GM12878 (cell line): ENCODE measurements at regions not wholly inside any gene's neighbourhood (a gene's known extent, or its start where the extent isn't known, plus 50 kb on each side); places are given as distances from the start of the nearest gene placed in this dataset.

Source experiments
- ATAC-seq: fragments of 200-7000 bp; cut with Tn5 transposase; 3 replicates; pipeline ENCODE4 v1.9.1; 2020; ENCODE audit warnings: mild to moderate bottlenecking, moderate library complexity
- BruUV-seq: library from RNA; stranded (reverse); fragments of 400-500 nt; replicated peaks from 2 replicates; lab custom pipeline; 2021; lab: Mats Ljungman, UMichigan
- CTCF ChIA-PET: fragments of 300-600 bp; sonication (Branson Sonifier 250); formaldehyde crosslinking; extraction: SDS; loops from one replicate; lab custom pipeline; 2021; ENCODE audit warnings: inconsistent platforms; lab: Yijun Ruan, JAX
- POLR2A ChIA-PET: fragments of 350-600 bp; formaldehyde crosslinking; extraction: SDS; loops from one replicate; lab custom pipeline; 2021; ENCODE audit warnings: inconsistent platforms; lab: Charles Lee
- RAD21 ChIA-PET: fragments of 300-600 bp; sonication (Branson Sonifier 250); formaldehyde crosslinking; loops from one replicate; lab custom pipeline; 2023; ENCODE audit warnings: antibody characterized with exemption; ENCODE audit not compliant: unreplicated experiment; lab: Charles Lee
- SMC1A ChIA-PET: fragments of 300-600 bp; sonication (Branson Sonifier 250); formaldehyde crosslinking; loops from one replicate; lab custom pipeline; 2023; ENCODE audit not compliant: unreplicated experiment, uncharacterized antibody; lab: Charles Lee
- DNase-seq: peaks from one replicate; pipeline ENCODE4 v3.0.0-alpha.2; 2011; ENCODE audit warnings: low read depth, low spot score
- FAIRE-seq: peaks from 3 replicates; lab custom pipeline; 2011; peaks lifted over from hg19 to GRCh38; lab: Jason Lieb, UNC
- H2AFZ ChIP-seq: 2 replicates; pipeline ENCODE4 v1.6.0; 2011; ENCODE audit warnings: low read depth, low read length, control low read depth; ENCODE audit not compliant: control insufficient read depth
- H3K27ac ChIP-seq: 2 replicates; pipeline ENCODE4 v1.5.1; 2011; ENCODE audit warnings: control low read depth; ENCODE audit not compliant: control insufficient read depth, insufficient read depth
- H3K27me3 ChIP-seq, 2 experiments: replicated peaks in 1 of 2; 2 replicates each; pipeline versions ENCODE4 v1.6.0 to v1.6.1; 2011; ENCODE audit warnings: low read length in 1 of 2; ENCODE audit not compliant: control insufficient read depth in 2 of 2, insufficient read depth in 2 of 2
- H3K36me3 ChIP-seq, 2 experiments: 2 replicates each; pipeline ENCODE4 v1.5.1; 2011; ENCODE audit warnings: low read length in 1 of 2; ENCODE audit not compliant: control insufficient read depth in 2 of 2, insufficient read depth in 2 of 2
- H3K4me1 ChIP-seq: 2 replicates; pipeline ENCODE4 v1.6.1; 2011; ENCODE audit warnings: mild to moderate bottlenecking, low read length, moderate library complexity, mixed read lengths; ENCODE audit not compliant: control insufficient read depth, insufficient read depth
- H3K4me2 ChIP-seq: 2 replicates; pipeline ENCODE4 v1.6.0; 2011; ENCODE audit warnings: control low read depth; ENCODE audit not compliant: control insufficient read depth, insufficient read depth
- H3K4me3 ChIP-seq: fragments of 200-600 bp; sonication (generic); 2 replicates; pipeline ENCODE4 v1.5.1; 2016
- H3K79me2 ChIP-seq: 2 replicates; pipeline ENCODE4 v1.6.0; 2011; ENCODE audit warnings: low read length; ENCODE audit not compliant: control insufficient read depth, insufficient read depth
- H3K9ac ChIP-seq: 2 replicates; pipeline ENCODE4 v1.8.0; 2011; ENCODE audit warnings: low read length, control low read depth, mixed read lengths; ENCODE audit not compliant: control insufficient read depth, insufficient read depth
- H3K9me3 ChIP-seq: replicated peaks from 3 replicates; pipeline ENCODE4 v1.5.1; 2011; ENCODE audit warnings: mild to moderate bottlenecking, low read length; ENCODE audit not compliant: control insufficient read depth, insufficient read depth
- H4K20me1 ChIP-seq: 2 replicates; pipeline ENCODE4 v1.6.0; 2011; ENCODE audit not compliant: control insufficient read depth, insufficient read depth
- ASH2L ChIP-seq: fragments of 300-600, 200-600 bp; sonication (generic); IDR thresholded peaks from 2 replicates; pipeline ENCODE4 v1.6.1; 2017; ENCODE audit warnings: low read depth, mild to moderate bottlenecking, borderline replicate concordance
- BCL3 ChIP-seq: IDR thresholded peaks from 2 replicates; pipeline ENCODE4 v1.6.1; 2011; ENCODE audit warnings: borderline replicate concordance, low read depth, mild to moderate bottlenecking, moderate library complexity, low read length; ENCODE audit not compliant: insufficient read depth, poor library complexity, severe bottlenecking
- CTCF ChIP-seq, 3 experiments: IDR thresholded peaks in 2 of 3; conservative IDR thresholded peaks in 1 of 3; 2 replicates each; pipeline ENCODE4 v1.5.1; 2011; ENCODE audit warnings: low read depth in 3 of 3, low read length in 3 of 3, mild to moderate bottlenecking in 3 of 3, control low read depth in 2 of 3, moderate library complexity in 2 of 3, inconsistent platforms in 1 of 3, mixed read lengths in 1 of 3; ENCODE audit not compliant: control insufficient read depth in 2 of 3, insufficient read depth in 1 of 3; ENCODE audit errors: extremely low read depth in 1 of 3
- E2F8 ChIP-seq: fragments of 450-650 bp; IDR thresholded peaks from 2 replicates; pipeline ENCODE4 v1.6.1; 2018; ENCODE audit warnings: mild to moderate bottlenecking, low read depth, moderate library complexity; ENCODE audit not compliant: partially characterized antibody
- EED ChIP-seq: sonication (generic); IDR thresholded peaks from 2 replicates; pipeline ENCODE4 v1.6.1; 2016; ENCODE audit warnings: antibody characterized with exemption, low read depth
- ESRRA ChIP-seq: IDR thresholded peaks from 2 replicates; pipeline ENCODE4 v1.6.1; 2012; ENCODE audit warnings: mild to moderate bottlenecking, low read length, improper control_type of control experiment
- KDM1A ChIP-seq: fragments of 200-600 bp; sonication (generic); IDR thresholded peaks from 2 replicates; pipeline ENCODE4 v1.6.1; 2016; ENCODE audit warnings: borderline replicate concordance
- NR2C1 ChIP-seq: fragments of 450-650 bp; IDR thresholded peaks from 2 replicates; pipeline ENCODE4 v1.6.1; 2017; ENCODE audit warnings: antibody characterized with exemption, mild to moderate bottlenecking, moderate library complexity
- NR2C2 ChIP-seq: IDR thresholded peaks from 2 replicates; pipeline ENCODE4 v1.6.1; 2011; ENCODE audit warnings: borderline replicate concordance, low read depth; ENCODE audit not compliant: control insufficient read depth, insufficient read length
- POU2F2 ChIP-seq: IDR thresholded peaks from 3 replicates; pipeline ENCODE4 v1.6.1; 2011; ENCODE audit warnings: low read depth, mild to moderate bottlenecking, low read length, borderline replicate concordance
- SMC3 ChIP-seq: IDR thresholded peaks from 2 replicates; pipeline ENCODE4 v1.6.1; 2011; ENCODE audit warnings: low read length, improper control_type of control experiment, borderline replicate concordance
- SP1 ChIP-seq: IDR thresholded peaks from one replicate; pipeline ENCODE4 v1.6.1; 2011; ENCODE audit warnings: low read depth, low read length
- TCF3 ChIP-seq: IDR thresholded peaks from 2 replicates; pipeline ENCODE4 v1.6.1; 2012; ENCODE audit warnings: low read depth, mild to moderate bottlenecking, low read length, borderline replicate concordance; ENCODE audit not compliant: insufficient read depth
- ZNF384 ChIP-seq: IDR thresholded peaks from 2 replicates; pipeline ENCODE4 v1.6.1; 2012; ENCODE audit warnings: low read depth, mild to moderate bottlenecking, low read length, improper control_type of control experiment, borderline replicate concordance
- WGBS: methylation state at CpG from one replicate; pipeline ENCODE4 v1.1.6; 2016; ENCODE audit warnings: low lambda C conversion rate; ENCODE audit not compliant: insufficient replicate concordance, insufficient coverage; ENCODE audit errors: missing lambda C conversion rate; 5-methylcytosine and 5-hydroxymethylcytosine counted together
- in situ Hi-C: fragments of 300-500 bp; cut with MboI; formaldehyde crosslinking; loops from 9 replicates; pipeline ENCODE4 v1.14.3; 2018; ENCODE audit warnings: mixed read lengths
- intact Hi-C: fragments of 100-400 bp; cut with micrococcal nuclease; formaldehyde crosslinking; loops from one replicate; pipeline ENCODE4 v1.14.2; 2022; ENCODE audit not compliant: unreplicated experiment
- TF ChIP-seq, protein P1 (sequence below): fragments of 150-350 bp; IDR thresholded peaks from 2 replicates; pipeline ENCODE4 v1.6.1; 2014; ENCODE audit warnings: mild to moderate bottlenecking, low read depth, low read length

DNA sequence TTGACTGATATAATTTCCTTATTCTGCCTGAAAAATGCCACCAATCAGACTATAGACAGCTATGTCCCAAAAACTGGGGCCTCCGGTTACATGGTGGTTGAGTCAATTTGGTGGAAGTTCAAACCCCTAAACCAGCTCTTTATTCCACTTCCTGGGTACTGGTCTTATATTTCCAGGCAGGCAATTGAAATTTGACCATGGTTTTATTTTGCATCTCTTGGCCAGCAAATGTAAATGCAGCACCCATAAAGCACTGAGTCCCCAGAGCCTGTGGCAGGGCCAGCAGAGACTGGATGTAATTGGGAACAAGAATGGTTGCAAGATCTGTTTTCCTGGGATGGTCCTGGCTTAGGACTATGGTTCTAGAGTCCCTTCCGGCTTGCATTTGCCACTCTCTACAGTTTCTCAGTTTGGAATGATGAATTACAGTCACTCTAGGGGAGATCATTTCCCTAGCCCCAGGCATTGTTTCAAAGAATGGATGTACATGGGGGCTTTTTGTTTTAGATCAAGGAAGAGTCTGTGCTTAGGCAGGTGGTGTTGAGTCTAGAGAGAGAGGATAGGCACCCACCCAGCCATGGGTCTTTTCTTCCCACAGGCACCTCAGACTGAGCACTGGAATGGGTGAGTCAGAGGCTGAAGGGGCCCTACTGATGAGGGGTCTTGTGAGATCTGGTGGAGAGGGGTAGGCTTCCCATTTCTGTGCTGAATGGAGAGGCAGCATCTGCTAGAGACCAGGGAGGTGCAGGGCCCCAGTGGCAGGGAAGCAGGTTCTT, 108.4 kb upstream of the CDC42EP3 start (continued):
- TF ChIP-seq E2F8: no peak

GRCh38 chr2:37780387-37780676, 108.9 kb upstream of the CDC42EP3 start:
- no peak overlapping the region for H3K27ac ChIP-seq
- CTCF ChIA-PET: interaction anchor here (0.7 to 2.6 kb wide), 2 partner anchors 97 to 384 kb away, joined by 3 to 11 read pairs; no protein-coding TSS in a partner anchor
- TF ChIP-seq TCF3: no peak
- TF ChIP-seq ASH2L: no peak
- TF ChIP-seq, protein P1, sequence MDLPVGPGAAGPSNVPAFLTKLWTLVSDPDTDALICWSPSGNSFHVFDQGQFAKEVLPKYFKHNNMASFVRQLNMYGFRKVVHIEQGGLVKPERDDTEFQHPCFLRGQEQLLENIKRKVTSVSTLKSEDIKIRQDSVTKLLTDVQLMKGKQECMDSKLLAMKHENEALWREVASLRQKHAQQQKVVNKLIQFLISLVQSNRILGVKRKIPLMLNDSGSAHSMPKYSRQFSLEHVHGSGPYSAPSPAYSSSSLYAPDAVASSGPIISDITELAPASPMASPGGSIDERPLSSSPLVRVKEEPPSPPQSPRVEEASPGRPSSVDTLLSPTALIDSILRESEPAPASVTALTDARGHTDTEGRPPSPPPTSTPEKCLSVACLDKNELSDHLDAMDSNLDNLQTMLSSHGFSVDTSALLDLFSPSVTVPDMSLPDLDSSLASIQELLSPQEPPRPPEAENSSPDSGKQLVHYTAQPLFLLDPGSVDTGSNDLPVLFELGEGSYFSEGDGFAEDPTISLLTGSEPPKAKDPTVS: no peak
- no peak for TF ChIP-seq NR2C2
- no peak for TF ChIP-seq SMC3
- no peak for TF ChIP-seq KDM1A
- TF ChIP-seq CTCF (IDR thresholded peaks at IDR 0.05 in 2 of 3, conservative IDR thresholded peaks at IDR 0.05 in 1 of 3; ENCODE audit: control insufficient read depth in 2 of 3, extremely low read depth in 1 of 3, insufficient read depth in 1 of 3, low read depth in 3 of 3, low read length in 3 of 3): no peak
- TF ChIP-seq POU2F2: no peak
- no peak for TF ChIP-seq BCL3
- TF ChIP-seq EED: no peak
- TF ChIP-seq ZNF384: no peak
- no peak for TF ChIP-seq SP1
- no peak for TF ChIP-seq NR2C1
- no peak for TF ChIP-seq ESRRA

More at GRCh38 chr2:37780387-37780676, 108.9 kb upstream of the CDC42EP3 start:
- no peaks in the 10 kb centered on the region for H3K4me1 ChIP-seq
- H3K27me3 ChIP-seq: no peaks in the 10 kb centered on the region
- no peak overlapping the region for H2AFZ ChIP-seq
- POLR2A ChIA-PET: no interaction called here
- 58% methylated on average over 2 of the region's 2 CpGs for WGBS
- H3K79me2 ChIP-seq: no peaks in the 10 kb centered on the region
- SMC1A ChIA-PET: interaction anchor here (0.7 to 2.2 kb wide), 4 partner anchors 16 to 384 kb away, joined by 3 to 6 read pairs (median 4); no protein-coding TSS in a partner anchor
- no peak overlapping the region for H3K4me2 ChIP-seq
- no peak for FAIRE-seq
- H3K9ac ChIP-seq: no peak overlapping the region
- H4K20me1 ChIP-seq: no peaks in the 10 kb centered on the region
- in situ Hi-C loops (no loop called here), intact Hi-C loops (no loop called here)
- RAD21 ChIA-PET: no interaction called here
- H3K4me3 ChIP-seq: no peak overlapping the region
- no peaks in the 10 kb centered on the region for H3K9me3 ChIP-seq
- no peaks in the 10 kb centered on the region for H3K36me3 ChIP-seq
- BruUV-seq: no TSS peak
- DNase-seq: no peak
- ATAC-seq: no peak
